Activated CD4-positive, alpha-beta T cell treated with anti-CD3 and anti-CD28 coated beads for 4 hours (primary cell): ENCODE measurements at regions not wholly inside any gene's neighbourhood (a gene's known extent, or its start where the extent isn't known, plus 50 kb on each side); places are given as distances from the start of the nearest gene placed in this dataset.

Source experiments
- DNase-seq, 2 donors: peaks; one replicate each; pipeline ENCODE4 v3.0.0-alpha.2; 2020

DNA sequence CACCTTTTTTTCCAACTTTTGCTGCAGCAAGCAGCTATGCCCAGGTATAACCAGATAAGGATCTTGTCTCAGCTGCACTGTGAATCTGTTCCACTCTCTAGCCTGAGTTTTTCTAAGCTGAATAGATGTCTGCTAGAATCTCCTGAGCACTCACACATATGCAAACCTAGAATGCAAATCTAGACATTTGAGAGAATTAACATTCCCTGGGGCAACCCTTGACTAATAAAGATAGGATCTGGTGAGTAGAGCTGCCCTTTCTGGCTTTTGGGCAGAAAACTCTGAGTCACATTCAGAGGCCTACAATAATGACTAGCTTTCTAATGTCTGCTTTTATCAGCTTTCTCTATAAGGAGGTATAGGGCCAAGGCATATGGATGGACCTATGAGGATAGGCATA is 61.4 kb upstream of the BARHL2 start:
- DNase-seq: no peak

DNA sequence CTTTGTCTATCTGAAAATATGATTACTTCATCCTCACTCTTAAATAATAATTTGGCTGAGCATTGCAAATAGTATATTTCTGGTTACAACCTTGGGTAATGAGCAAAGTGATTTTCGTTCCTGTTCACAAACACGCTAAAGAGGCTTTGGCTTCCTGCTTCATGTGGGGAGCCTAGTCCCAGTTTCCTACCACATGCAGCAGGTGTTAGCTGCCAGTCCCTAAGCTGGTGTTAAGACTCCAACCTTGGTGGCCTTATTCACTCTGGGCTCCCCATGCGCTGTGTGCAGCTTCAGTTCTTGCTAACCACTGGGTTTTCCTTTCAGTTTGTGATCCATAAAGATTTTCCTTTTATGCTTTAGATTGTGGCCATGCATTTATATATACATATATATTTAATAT is 56.7 kb upstream of the BARHL2 start:
- DNase-seq: no peak

DNA sequence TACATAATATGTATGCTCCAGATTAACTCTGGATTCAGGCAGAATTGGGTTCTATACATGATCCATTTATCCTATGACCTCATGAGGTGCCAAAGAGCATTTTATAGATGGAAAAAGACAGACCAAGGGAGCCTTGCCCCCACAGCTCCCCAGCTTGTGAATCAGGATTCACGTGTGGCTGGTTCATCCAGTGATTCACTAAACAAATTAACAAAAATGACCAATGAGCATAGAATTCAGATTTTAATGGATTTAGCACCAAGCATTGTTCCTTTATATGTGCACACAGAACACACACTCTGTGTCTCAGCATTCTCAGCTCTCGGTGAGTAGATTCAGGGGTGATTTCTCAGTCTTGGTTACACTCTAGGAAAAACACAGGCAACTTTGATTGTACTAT is 51.7 kb upstream of the BARHL2 start:
- DNase-seq: no peak

DNA sequence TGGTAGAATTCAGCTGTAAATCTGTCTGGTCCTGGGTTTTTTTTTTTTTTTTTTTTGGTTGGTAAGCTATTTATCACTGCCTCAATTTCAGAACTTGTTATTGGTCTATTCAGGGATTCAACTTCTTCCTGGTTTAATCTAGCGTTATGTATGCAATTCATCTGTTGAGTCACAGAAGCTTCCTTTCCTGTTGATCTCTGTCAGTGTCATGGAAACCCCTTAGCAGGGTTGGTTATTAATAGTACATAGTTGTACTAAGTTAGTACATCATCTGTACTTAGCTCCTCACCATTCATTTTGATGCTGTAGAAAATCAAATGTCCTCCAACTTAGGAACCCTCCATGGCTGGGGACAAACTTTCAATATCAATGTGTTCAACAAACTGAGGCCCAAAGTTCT is 51.0 kb upstream of the BARHL2 start:
- no peak for DNase-seq
